WTC11 (cell line): ENCODE measurements at regions not wholly inside any gene's neighbourhood (a gene's known extent, or its start where the extent isn't known, plus 50 kb on each side); places are given as distances from the start of the nearest gene placed in this dataset.

ENCODE experiments used
- ATAC-seq: fragments of 200-7000 bp; cut with Tn5 transposase; 2 replicates; pipeline ENCODE4 v1.10.0; 2021; ENCODE audit warnings: mild to moderate bottlenecking, moderate library complexity
- CTCF ChIA-PET: fragments of 300-600 bp; sonication (Branson Sonifier 250); formaldehyde crosslinking; loops from one replicate; lab custom pipeline; 2021; ENCODE audit warnings: antibody characterized with exemption; lab: Charles Lee
- POLR2A ChIA-PET: fragments of 350-600 bp; sonication (Branson Sonifier 250); formaldehyde crosslinking; loops from one replicate; lab custom pipeline; 2021; ENCODE audit warnings: antibody characterized with exemption; lab: Charles Lee
- DNase-seq: peaks from one replicate; pipeline ENCODE4 v3.0.0; 2021; ENCODE audit warnings: low spot score
- H3K27ac Mint-ChIP-seq: 2 replicates; pipeline ENCODE4 v1.8.0; 2021; ENCODE audit warnings: mixed read lengths
- H3K27me3 Mint-ChIP-seq: 2 replicates; pipeline ENCODE4 v1.8.0; 2021; ENCODE audit warnings: low read depth, mild to moderate bottlenecking, moderate library complexity, mixed read lengths
- H3K36me3 Mint-ChIP-seq: 2 replicates; pipeline ENCODE4 v1.8.0; 2021; ENCODE audit warnings: mixed read lengths
- H3K4me1 Mint-ChIP-seq: 2 replicates; pipeline ENCODE4 v1.8.0; 2022; ENCODE audit warnings: mixed read lengths
- H3K4me3 Mint-ChIP-seq: 2 replicates; pipeline ENCODE4 v1.8.0; 2021; ENCODE audit warnings: mild to moderate bottlenecking, moderate library complexity, mixed read lengths
- H3K9me3 Mint-ChIP-seq: 2 replicates; pipeline ENCODE4 v1.8.0; 2021; ENCODE audit warnings: mixed read lengths
- ETV6 ChIP-seq: sonication (generic); formaldehyde crosslinking; IDR thresholded peaks from 2 replicates; pipeline ENCODE4 v1.8.1; 2022; ENCODE audit warnings: mild to moderate bottlenecking, missing genetic modification reagents
- FOXP1 ChIP-seq: sonication (generic); formaldehyde crosslinking; IDR thresholded peaks from 2 replicates; pipeline ENCODE4 v1.8.0; 2022; ENCODE audit warnings: missing genetic modification reagents, mild to moderate bottlenecking, moderate library complexity, borderline replicate concordance
- GABPB1 ChIP-seq: sonication (generic); formaldehyde crosslinking; IDR thresholded peaks from 2 replicates; pipeline ENCODE4 v1.8.1; 2023; ENCODE audit warnings: mild to moderate bottlenecking, missing genetic modification reagents
- GTF2I ChIP-seq: fragments of 250-450 bp; sonication (Bioruptor Pico); conservative IDR thresholded peaks from 2 replicates; pipeline ENCODE4 v1.4.0; 2021; ENCODE audit warnings: mild to moderate bottlenecking
- JAZF1 ChIP-seq: fragments of 250-450 bp; sonication (Bioruptor Pico); IDR thresholded peaks from 2 replicates; pipeline ENCODE4 v1.9.0; 2021; ENCODE audit warnings: moderate library complexity, mild to moderate bottlenecking, inconsistent platforms
- JUN ChIP-seq: sonication (generic); formaldehyde crosslinking; IDR thresholded peaks from 2 replicates; pipeline ENCODE4 v1.8.0; 2023; ENCODE audit warnings: mild to moderate bottlenecking, missing genetic modification reagents
- KAT7 ChIP-seq: sonication (generic); formaldehyde crosslinking; IDR thresholded peaks from 2 replicates; pipeline ENCODE4 v1.8.1; 2023; ENCODE audit warnings: missing genetic modification reagents, mild to moderate bottlenecking, borderline replicate concordance
- MXD4 ChIP-seq: fragments of 250-450 bp; sonication (Bioruptor Pico); IDR thresholded peaks from 2 replicates; pipeline ENCODE4 v1.8.0; 2021; ENCODE audit warnings: mild to moderate bottlenecking, moderate library complexity, borderline replicate concordance
- NFYB ChIP-seq: sonication (generic); formaldehyde crosslinking; conservative IDR thresholded peaks from 2 replicates; pipeline ENCODE4 v1.8.0; 2022; ENCODE audit warnings: low read depth, missing genetic modification reagents
- PRRX2 ChIP-seq: fragments of 250-450 bp; sonication (Bioruptor Pico); IDR thresholded peaks from 2 replicates; pipeline ENCODE4 v1.8.0; 2021; ENCODE audit warnings: mild to moderate bottlenecking
- RORB ChIP-seq: fragments of 250-450 bp; sonication (Bioruptor Pico); IDR thresholded peaks from 2 replicates; pipeline ENCODE4 v1.9.0; 2021; ENCODE audit warnings: mild to moderate bottlenecking
- TEAD1 ChIP-seq: sonication (generic); formaldehyde crosslinking; IDR thresholded peaks from 2 replicates; pipeline ENCODE4 v1.8.0; 2022; ENCODE audit warnings: mild to moderate bottlenecking, missing genetic modification reagents
- ZMAT4 ChIP-seq: fragments of 250-450 bp; sonication (Bioruptor Pico); IDR thresholded peaks from 2 replicates; pipeline ENCODE4 v1.9.0; 2021; ENCODE audit warnings: mild to moderate bottlenecking
- ZNF317 ChIP-seq: sonication (generic); formaldehyde crosslinking; IDR thresholded peaks from 2 replicates; pipeline ENCODE4 v1.8.1; 2023; ENCODE audit warnings: low read depth, mild to moderate bottlenecking, moderate library complexity, missing genetic modification reagents, borderline replicate concordance
- TF ChIP-seq, protein P1 (sequence below): sonication (generic); formaldehyde crosslinking; IDR thresholded peaks from 2 replicates; pipeline ENCODE4 v1.8.0; 2022; ENCODE audit warnings: mild to moderate bottlenecking, missing genetic modification reagents
- TF ChIP-seq, protein P2 (sequence below): sonication (generic); formaldehyde crosslinking; IDR thresholded peaks from 2 replicates; pipeline ENCODE4 v1.8.1; 2023; ENCODE audit warnings: mild to moderate bottlenecking, missing genetic modification reagents
- TF ChIP-seq, protein P3 (sequence below): sonication (generic); formaldehyde crosslinking; IDR thresholded peaks from 2 replicates; pipeline ENCODE4 v1.8.1; 2023; ENCODE audit warnings: mild to moderate bottlenecking, missing genetic modification reagents, moderate library complexity
- TF ChIP-seq, protein P4 (sequence below): sonication (generic); formaldehyde crosslinking; IDR thresholded peaks from 2 replicates; pipeline ENCODE4 v1.8.1; 2022; ENCODE audit warnings: low read depth, mild to moderate bottlenecking, moderate library complexity, missing genetic modification reagents, borderline replicate concordance
- TF ChIP-seq, protein P5 (sequence below): fragments of 250-450 bp; sonication (Bioruptor Pico); IDR thresholded peaks from 2 replicates; pipeline ENCODE4 v1.9.0; 2021; ENCODE audit warnings: mild to moderate bottlenecking
- TF ChIP-seq, protein P6 (sequence below): sonication (generic); formaldehyde crosslinking; conservative IDR thresholded peaks from 2 replicates; pipeline ENCODE4 v1.8.1; 2022; ENCODE audit warnings: mild to moderate bottlenecking, missing genetic modification reagents

DNA sequence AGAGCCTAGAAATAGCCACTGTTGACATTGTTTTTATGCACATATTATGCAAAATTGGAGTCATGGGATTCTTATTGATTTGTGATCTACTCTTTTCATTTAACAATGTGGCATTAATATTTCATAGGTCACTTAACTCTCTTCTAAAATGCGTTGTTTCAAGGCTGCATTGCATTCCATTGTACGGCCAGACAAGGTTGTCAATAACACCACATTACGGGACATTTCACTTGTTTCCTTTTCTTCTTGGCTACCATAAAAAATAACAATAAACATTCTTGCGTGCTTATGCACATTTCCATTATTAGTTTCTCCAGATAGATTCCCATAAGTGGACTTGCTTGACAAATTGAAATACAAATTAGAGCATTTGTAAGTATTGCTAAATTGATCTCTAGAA lies 120.8 kb upstream of the TMCC3 start:
- TF ChIP-seq KAT7 (CRISPR knock-in tag), result no peak
- no peak for TF ChIP-seq ZMAT4 (CRISPR knock-in tag)
- TF ChIP-seq NFYB (CRISPR knock-in tag), result no peak
- DNase-seq (no peak), ATAC-seq (no peak)
- ChIA-PET CTCF (interaction anchor here (1.7 kb wide), 1 partner anchor 104 kb away, joined by 8 read pairs; no protein-coding TSS in a partner anchor), POLR2A (interaction anchor here (0.6 kb wide), 1 partner anchor 657 kb away, joined by 3 read pairs; no protein-coding TSS in a partner anchor)
- no peak overlapping the region for H3K4me3 Mint-ChIP-seq
- H3K27me3 Mint-ChIP-seq, result peaks cover 46% of the 10 kb centered on the region
- no peak overlapping the region for H3K27ac Mint-ChIP-seq
- peaks cover 38% of the 10 kb centered on the region for H3K4me1 Mint-ChIP-seq
- H3K9me3 Mint-ChIP-seq, result peaks cover 10% of the 10 kb centered on the region
- H3K36me3 Mint-ChIP-seq, result no peaks in the 10 kb centered on the region

DNA sequence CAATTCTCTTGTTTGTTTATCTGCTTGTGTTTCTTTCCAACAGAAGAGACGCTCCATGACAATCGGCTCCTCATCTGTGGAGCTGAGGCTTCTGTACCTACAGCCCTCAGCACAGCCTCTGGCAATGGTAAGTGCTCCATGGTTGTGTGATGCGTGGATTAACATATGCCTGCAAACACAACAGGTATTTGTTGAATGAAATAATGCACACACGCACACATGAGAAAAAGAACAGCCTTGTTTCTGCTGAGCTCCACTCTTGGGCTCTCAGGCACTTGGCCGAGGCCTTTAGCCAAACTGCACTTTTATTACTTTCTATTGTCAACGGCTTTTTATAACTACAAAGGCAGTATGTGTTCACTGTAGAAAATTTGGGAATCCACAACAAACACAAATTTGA lies 120.4 kb upstream of the TMCC3 start:
- Mint-ChIP-seq H3K27me3 (peaks cover 46% of the 10 kb centered on the region), H3K9me3 (peaks cover 10% of the 10 kb centered on the region), H3K4me1 (peaks cover 38% of the 10 kb centered on the region), H3K36me3 (no peaks in the 10 kb centered on the region), H3K27ac (0 out of 2 replicates have a peak overlapping the region, but pooled peaks have one; percentile 3), H3K4me3 (no peak overlapping the region)
- ATAC-seq, result peak; percentile 62
- CTCF ChIA-PET, result interaction anchor here (1.7 kb wide), 1 partner anchor 105 kb away, joined by 8 read pairs; no protein-coding TSS in a partner anchor
- POLR2A ChIA-PET, result interaction anchor here (0.6 kb wide), 1 partner anchor 656 kb away, joined by 3 read pairs; no protein-coding TSS in a partner anchor
- no peak for DNase-seq
- TF ChIP-seq PRRX2, result no peak
- no peak for TF ChIP-seq MXD4 (CRISPR knock-in tag)

- peaks cover 39% of the 10 kb centered on the region for H3K27me3 Mint-ChIP-seq
- DNase-seq, result no peak
- peak; percentile 20 for ATAC-seq
- ChIA-PET POLR2A (interaction anchor here (0.6 kb wide), 1 partner anchor 655 kb away, joined by 3 read pairs; no protein-coding TSS in a partner anchor), CTCF (interaction anchor here (1.7 kb wide), 1 partner anchor 105 kb away, joined by 8 read pairs; no protein-coding TSS in a partner anchor)
- no peak overlapping the region for H3K4me3 Mint-ChIP-seq
- no peaks in the 10 kb centered on the region for H3K36me3 Mint-ChIP-seq
- peaks cover 10% of the 10 kb centered on the region for H3K9me3 Mint-ChIP-seq
- H3K4me1 Mint-ChIP-seq, result peaks cover 38% of the 10 kb centered on the region
- H3K27ac Mint-ChIP-seq, result no peak overlapping the region
- TF ChIP-seq FOXP1 (no peak), GTF2I (CRISPR knock-in tag) (no peak), JUN (CRISPR knock-in tag) (no peak), TEAD1 (CRISPR knock-in tag) (no peak), JAZF1 (CRISPR knock-in tag) (no peak), GABPB1 (CRISPR knock-in tag) (no peak), RORB (CRISPR knock-in tag) (no peak), ETV6 (no peak), MXD4 (CRISPR knock-in tag) (no peak), ZNF317 (CRISPR knock-in tag) (no peak)
- TF ChIP-seq, protein P1, sequence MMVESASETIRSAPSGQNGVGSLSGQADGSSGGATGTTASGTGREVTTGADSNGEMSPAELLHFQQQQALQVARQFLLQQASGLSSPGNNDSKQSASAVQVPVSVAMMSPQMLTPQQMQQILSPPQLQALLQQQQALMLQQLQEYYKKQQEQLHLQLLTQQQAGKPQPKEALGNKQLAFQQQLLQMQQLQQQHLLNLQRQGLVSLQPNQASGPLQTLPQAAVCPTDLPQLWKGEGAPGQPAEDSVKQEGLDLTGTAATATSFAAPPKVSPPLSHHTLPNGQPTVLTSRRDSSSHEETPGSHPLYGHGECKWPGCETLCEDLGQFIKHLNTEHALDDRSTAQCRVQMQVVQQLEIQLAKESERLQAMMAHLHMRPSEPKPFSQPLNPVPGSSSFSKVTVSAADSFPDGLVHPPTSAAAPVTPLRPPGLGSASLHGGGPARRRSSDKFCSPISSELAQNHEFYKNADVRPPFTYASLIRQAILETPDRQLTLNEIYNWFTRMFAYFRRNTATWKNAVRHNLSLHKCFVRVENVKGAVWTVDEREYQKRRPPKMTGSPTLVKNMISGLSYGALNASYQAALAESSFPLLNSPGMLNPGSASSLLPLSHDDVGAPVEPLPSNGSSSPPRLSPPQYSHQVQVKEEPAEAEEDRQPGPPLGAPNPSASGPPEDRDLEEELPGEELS (CRISPR knock-in tag), result no peak
- TF ChIP-seq, protein P2, sequence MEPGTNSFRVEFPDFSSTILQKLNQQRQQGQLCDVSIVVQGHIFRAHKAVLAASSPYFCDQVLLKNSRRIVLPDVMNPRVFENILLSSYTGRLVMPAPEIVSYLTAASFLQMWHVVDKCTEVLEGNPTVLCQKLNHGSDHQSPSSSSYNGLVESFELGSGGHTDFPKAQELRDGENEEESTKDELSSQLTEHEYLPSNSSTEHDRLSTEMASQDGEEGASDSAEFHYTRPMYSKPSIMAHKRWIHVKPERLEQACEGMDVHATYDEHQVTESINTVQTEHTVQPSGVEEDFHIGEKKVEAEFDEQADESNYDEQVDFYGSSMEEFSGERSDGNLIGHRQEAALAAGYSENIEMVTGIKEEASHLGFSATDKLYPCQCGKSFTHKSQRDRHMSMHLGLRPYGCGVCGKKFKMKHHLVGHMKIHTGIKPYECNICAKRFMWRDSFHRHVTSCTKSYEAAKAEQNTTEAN, result no peak
- TF ChIP-seq, protein P3, sequence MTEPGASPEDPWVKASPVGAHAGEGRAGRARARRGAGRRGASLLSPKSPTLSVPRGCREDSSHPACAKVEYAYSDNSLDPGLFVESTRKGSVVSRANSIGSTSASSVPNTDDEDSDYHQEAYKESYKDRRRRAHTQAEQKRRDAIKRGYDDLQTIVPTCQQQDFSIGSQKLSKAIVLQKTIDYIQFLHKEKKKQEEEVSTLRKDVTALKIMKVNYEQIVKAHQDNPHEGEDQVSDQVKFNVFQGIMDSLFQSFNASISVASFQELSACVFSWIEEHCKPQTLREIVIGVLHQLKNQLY (CRISPR knock-in tag), result no peak
- TF ChIP-seq, protein P4, sequence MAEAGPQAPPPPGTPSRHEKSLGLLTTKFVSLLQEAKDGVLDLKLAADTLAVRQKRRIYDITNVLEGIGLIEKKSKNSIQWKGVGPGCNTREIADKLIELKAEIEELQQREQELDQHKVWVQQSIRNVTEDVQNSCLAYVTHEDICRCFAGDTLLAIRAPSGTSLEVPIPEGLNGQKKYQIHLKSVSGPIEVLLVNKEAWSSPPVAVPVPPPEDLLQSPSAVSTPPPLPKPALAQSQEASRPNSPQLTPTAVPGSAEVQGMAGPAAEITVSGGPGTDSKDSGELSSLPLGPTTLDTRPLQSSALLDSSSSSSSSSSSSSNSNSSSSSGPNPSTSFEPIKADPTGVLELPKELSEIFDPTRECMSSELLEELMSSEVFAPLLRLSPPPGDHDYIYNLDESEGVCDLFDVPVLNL (CRISPR knock-in tag), result no peak
- TF ChIP-seq, protein P5, sequence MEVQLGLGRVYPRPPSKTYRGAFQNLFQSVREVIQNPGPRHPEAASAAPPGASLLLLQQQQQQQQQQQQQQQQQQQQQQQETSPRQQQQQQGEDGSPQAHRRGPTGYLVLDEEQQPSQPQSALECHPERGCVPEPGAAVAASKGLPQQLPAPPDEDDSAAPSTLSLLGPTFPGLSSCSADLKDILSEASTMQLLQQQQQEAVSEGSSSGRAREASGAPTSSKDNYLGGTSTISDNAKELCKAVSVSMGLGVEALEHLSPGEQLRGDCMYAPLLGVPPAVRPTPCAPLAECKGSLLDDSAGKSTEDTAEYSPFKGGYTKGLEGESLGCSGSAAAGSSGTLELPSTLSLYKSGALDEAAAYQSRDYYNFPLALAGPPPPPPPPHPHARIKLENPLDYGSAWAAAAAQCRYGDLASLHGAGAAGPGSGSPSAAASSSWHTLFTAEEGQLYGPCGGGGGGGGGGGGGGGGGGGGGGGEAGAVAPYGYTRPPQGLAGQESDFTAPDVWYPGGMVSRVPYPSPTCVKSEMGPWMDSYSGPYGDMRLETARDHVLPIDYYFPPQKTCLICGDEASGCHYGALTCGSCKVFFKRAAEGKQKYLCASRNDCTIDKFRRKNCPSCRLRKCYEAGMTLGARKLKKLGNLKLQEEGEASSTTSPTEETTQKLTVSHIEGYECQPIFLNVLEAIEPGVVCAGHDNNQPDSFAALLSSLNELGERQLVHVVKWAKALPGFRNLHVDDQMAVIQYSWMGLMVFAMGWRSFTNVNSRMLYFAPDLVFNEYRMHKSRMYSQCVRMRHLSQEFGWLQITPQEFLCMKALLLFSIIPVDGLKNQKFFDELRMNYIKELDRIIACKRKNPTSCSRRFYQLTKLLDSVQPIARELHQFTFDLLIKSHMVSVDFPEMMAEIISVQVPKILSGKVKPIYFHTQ (CRISPR knock-in tag), result no peak
- TF ChIP-seq, protein P6, sequence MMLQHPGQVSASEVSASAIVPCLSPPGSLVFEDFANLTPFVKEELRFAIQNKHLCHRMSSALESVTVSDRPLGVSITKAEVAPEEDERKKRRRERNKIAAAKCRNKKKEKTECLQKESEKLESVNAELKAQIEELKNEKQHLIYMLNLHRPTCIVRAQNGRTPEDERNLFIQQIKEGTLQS (CRISPR knock-in tag), result no peak
These were observed 119.7 kb upstream of the TMCC3 start for GRCh38 chr12:94769776-94770759.
